Kidney tubule cell (primary cell): ENCODE measurements at regions not wholly inside any gene's neighbourhood (a gene's known extent, or its start where the extent isn't known, plus 50 kb on each side); places are given as distances from the start of the nearest gene placed in this dataset.
A peak's percentile ranks its signal among the peaks of the same experiment; 100 is the strongest.

ENCODE experiments used
- DNase-seq: peaks from one replicate; pipeline ENCODE4 v3.0.0-alpha.2; 2018; ENCODE audit warnings: low spot score

GRCh38 chr9:109549386-109549785 is 51.3 kb upstream of the PTPN3 start:
- no peak for DNase-seq

GRCh38 chr9:109551651-109552050 is 53.5 kb upstream of the PTPN3 start:
- peak; percentile 58 for DNase-seq

- DNase-seq: no peak
Measured at GRCh38 chr9:109555215-109555614, 57.1 kb upstream of the PTPN3 start.

GRCh38 chr9:109556061-109556460 is 58.0 kb upstream of the PTPN3 start:
- peak; percentile 82 for DNase-seq

GRCh38 chr9:109556786-109557185 is 58.7 kb upstream of the PTPN3 start:
- DNase-seq: no peak

- no peak for DNase-seq
Measured at GRCh38 chr9:109557481-109557880, 59.4 kb upstream of the PTPN3 start.

GRCh38 chr9:109558718-109559151 is 60.6 kb upstream of the PTPN3 start:
- DNase-seq: no peak

- DNase-seq: no peak
Measured at GRCh38 chr9:109560470-109561132, 62.5 kb upstream of the PTPN3 start.

GRCh38 chr9:109561137-109561536 is 63.0 kb upstream of the PTPN3 start:
- no peak for DNase-seq

GRCh38 chr9:109568089-109568488 is 70.0 kb upstream of the PTPN3 start:
- DNase-seq: no peak

- DNase-seq: no peak
Measured at GRCh38 chr9:109568568-109569210, 70.6 kb upstream of the PTPN3 start.

GRCh38 chr9:109574061-109574882 is 76.2 kb upstream of the PTPN3 start:
- peak; percentile 74 for DNase-seq

- DNase-seq: no peak
Measured at GRCh38 chr9:109576762-109577161, 78.7 kb upstream of the PTPN3 start.

GRCh38 chr9:109579191-109579948 is 81.3 kb upstream of the PTPN3 start:
- DNase-seq: no peak

GRCh38 chr9:109582386-109582785 is 84.3 kb upstream of the PTPN3 start:
- no peak for DNase-seq

GRCh38 chr9:109584205-109584604 is 86.1 kb upstream of the PTPN3 start:
- DNase-seq: no peak

- no peak for DNase-seq
Measured at GRCh38 chr9:109585796-109586195, 87.7 kb upstream of the PTPN3 start.

- DNase-seq: no peak
Measured at GRCh38 chr9:109586993-109587392, 88.9 kb upstream of the PTPN3 start.

GRCh38 chr9:109588415-109588814 is 90.3 kb upstream of the PTPN3 start:
- no peak for DNase-seq

- DNase-seq: no peak
Measured at GRCh38 chr9:109590966-109591365, 92.9 kb upstream of the PTPN3 start.

- DNase-seq: no peak
Measured at GRCh38 chr9:109591691-109592090, 93.6 kb upstream of the PTPN3 start.

GRCh38 chr9:109593612-109594011 is 95.5 kb upstream of the PTPN3 start:
- DNase-seq: no peak
